ENCODE measurements at regions not wholly inside any gene's neighbourhood (a gene's known extent, or its start where the extent isn't known, plus 50 kb on each side); places are given as distances from the start of the nearest gene placed in this dataset.

DNA sequence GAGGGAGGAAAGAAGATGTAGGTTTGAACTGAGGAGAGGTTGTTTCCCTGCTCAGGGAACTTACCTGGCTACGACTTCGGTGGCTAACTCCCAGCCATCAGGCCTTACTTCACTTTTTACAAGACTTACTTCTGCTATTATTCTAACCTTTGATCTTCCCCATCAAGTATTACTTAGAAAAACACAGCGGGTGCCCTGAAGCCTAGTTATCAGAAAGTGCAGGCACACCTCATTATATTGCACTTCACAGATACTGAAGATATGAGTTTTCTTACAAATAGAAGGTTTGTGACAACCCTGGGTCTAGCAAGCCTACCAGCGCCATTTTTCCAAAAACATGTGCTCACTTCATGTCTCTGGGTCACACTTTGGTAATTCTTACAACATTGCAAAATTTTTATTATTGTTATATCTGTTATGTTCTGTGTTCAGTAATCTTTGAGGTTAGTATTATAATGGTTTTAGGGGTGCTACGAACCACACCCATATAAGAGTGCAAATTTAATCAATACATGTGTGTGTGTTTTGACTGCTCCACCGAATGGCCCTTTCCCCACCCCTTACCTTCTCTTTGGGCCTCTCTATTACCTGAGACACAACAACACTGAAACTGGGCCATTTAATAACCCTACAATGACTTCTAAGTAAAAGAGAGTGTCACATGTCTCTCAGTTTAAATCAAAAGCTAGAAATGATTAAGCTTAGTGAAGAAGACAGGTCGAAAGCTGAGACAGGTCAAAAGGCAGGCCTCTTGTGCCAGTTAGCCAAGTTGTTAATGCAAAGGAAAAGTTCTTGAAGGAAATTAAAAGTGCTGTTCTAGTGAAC is 2102.7 kb upstream of the WWC1 start:
- Mint-ChIP-seq H3K4me3 (no peak overlapping the region), H3K36me3 (no peaks in the 10 kb centered on the region)
- DNase-seq, result no peak

DNA sequence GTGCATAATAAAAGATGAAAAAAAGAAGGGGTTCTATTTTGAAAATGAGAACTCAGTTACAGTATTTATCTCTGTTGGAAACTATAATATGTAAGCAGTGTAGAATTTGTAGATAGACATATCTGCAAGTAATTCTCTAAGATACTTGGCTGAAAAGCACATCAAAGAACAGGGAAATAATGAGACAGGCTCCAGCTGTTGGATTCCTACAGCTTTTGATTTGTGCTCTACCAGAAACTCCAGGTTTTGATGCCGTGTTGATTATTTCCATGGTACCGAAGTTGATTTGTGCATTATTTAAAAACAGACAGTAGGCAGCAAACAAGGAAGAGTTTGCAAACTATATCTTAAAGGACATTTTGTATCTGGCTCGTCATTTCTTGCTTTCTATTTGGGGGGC is 2098.7 kb upstream of the WWC1 start:
- Mint-ChIP-seq H3K4me1 (no peaks in the 10 kb centered on the region), H3K36me3 (no peaks in the 10 kb centered on the region), H3K4me3 (no peak overlapping the region), H3K27me3 (no peaks in the 10 kb centered on the region), H3K27ac (no peak overlapping the region), H3K9me3 (no peaks in the 10 kb centered on the region)
- DNase-seq, result no peak

More for the DNA sequence above, 2102.7 kb upstream of the WWC1 start:
- Mint-ChIP-seq H3K9me3 (peaks cover 4% of the 10 kb centered on the region), H3K27ac (no peak overlapping the region), H3K4me1 (no peaks in the 10 kb centered on the region), H3K27me3 (no peaks in the 10 kb centered on the region)

DNA sequence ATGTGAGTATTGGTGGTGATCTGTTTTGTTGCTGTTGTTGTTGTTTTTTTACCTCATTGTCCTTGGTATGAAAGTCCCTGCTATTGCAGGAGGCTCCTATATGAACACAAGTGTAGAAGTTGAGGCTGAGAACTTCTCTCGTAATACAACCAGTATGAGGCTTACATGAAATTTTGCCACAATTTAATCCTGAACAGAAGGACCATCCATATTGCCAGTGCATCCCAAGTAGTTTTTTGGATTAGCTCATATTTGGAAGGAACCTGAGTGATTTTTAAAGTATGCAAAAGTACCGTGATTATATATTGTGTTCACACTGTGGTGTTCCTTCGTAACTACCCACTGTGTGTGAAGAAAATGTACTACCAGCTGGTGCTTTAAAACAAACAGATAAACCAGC is 2095.5 kb upstream of the WWC1 start:
- Mint-ChIP-seq H3K27ac (no peak overlapping the region), H3K36me3 (no peaks in the 10 kb centered on the region), H3K4me1 (no peaks in the 10 kb centered on the region), H3K27me3 (no peaks in the 10 kb centered on the region), H3K9me3 (no peaks in the 10 kb centered on the region), H3K4me3 (no peak overlapping the region)
- DNase-seq, result no peak

DNA sequence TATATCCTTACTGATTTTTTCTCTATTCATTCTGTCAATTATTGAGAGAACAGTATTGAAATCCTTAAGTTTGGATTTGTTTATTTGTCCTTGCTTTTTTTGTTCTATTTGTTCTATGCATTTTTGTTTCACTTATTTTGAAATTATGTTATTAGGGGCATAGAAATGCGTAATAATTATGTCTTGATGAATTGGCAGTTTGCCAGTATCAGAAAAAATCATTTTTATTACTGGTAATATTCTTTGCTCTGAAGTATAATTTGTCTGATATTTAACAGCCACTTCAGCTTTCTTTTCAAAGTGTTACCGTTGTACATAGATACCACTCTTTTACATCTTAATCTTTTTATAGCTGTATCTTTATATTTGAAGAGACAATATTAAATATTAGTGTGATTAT is 2090.9 kb upstream of the WWC1 start:
- Mint-ChIP-seq H3K27me3 (no peaks in the 10 kb centered on the region), H3K36me3 (no peaks in the 10 kb centered on the region), H3K4me1 (no peaks in the 10 kb centered on the region), H3K9me3 (peaks cover 1% of the 10 kb centered on the region), H3K4me3 (no peak overlapping the region), H3K27ac (no peak overlapping the region)
- no peak for DNase-seq

DNA sequence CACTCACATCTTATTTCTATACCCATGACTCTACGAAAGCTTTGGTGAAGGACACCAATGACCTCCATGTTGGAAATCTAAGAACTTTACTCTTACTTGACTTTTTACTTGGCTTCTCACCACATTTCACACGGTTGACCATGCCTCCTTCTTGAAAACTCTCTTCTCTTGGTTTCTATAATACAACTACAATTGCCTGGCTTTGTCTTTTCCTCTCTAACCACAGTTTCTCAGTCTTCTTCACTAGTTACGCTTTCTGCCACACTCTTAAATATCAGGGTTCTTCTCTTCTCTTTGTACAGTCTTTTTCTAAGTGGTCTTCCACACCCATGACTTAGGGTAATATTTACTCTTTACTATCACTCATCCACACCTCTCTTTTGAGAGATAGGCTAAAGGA is 2079.8 kb upstream of the WWC1 start:
- no peak overlapping the region for H3K4me3 Mint-ChIP-seq
- H3K4me1 Mint-ChIP-seq, result no peaks in the 10 kb centered on the region
- no peak overlapping the region for H3K27ac Mint-ChIP-seq
- no peak for DNase-seq
- H3K27me3 Mint-ChIP-seq, result no peaks in the 10 kb centered on the region
- H3K36me3 Mint-ChIP-seq, result no peaks in the 10 kb centered on the region
- peaks cover 6% of the 10 kb centered on the region for H3K9me3 Mint-ChIP-seq

DNA sequence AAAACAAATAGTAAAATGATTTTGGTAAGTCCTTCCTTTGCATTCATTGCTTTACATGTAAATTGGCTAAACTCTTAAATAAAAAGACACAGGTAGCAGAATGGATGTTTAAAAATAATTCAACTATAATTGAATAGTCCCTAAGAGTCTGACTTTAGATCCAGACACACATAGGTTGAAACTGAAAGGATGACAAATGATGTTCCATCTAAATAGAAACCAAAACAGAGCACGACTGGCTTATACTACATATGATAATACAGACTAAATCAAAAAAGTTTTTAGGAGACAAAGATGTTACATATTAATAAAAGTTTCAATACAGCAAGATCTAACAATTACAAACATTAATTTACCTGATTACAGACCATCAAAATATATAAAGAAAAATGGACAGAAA is 2055.1 kb upstream of the WWC1 start:
- Mint-ChIP-seq H3K9me3 (peaks cover 15% of the 10 kb centered on the region), H3K4me3 (no peak overlapping the region), H3K4me1 (no peaks in the 10 kb centered on the region), H3K36me3 (no peaks in the 10 kb centered on the region), H3K27ac (no peak overlapping the region), H3K27me3 (no peaks in the 10 kb centered on the region)
- DNase-seq, result no peak

DNA sequence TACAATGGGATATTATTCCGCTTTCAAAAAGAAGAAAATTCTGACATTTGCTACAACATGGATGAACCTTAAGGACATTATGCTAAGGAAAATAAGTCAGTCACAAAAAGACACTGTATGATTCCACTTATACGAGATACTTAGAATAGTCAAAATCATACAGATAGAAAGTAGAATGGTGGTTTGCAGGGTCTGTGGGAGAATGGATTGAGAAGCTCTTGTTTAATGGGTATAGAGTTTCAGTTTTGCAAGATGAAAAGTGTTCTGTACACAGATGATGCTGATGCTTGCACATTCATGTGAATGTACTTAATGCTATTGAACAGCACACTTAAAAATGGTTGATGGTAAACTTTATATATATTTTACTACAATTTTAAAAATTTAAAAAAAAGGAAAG is 2050.7 kb upstream of the WWC1 start:
- Mint-ChIP-seq H3K36me3 (no peaks in the 10 kb centered on the region), H3K9me3 (peaks cover 5% of the 10 kb centered on the region), H3K27me3 (no peaks in the 10 kb centered on the region), H3K4me1 (no peaks in the 10 kb centered on the region), H3K27ac (no peak overlapping the region), H3K4me3 (no peak overlapping the region)
- no peak for DNase-seq

DNA sequence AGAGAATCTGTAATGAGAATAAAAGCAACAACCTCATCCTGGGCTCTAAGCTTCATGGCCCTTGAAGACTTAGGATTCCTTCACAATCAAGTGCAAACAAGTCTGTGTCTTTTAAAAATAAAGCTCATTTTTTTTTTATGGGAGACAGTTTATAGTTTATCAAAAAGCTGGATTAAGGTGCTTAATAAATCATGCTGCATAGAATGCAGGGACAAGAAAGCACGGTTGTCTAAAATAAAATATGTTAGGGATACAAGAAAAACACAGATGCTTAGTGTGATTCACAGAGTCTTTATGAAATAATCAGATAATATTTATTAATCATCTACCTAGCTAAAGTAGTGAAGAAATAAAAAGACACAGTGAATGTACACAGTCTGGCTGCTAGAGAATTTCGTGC is 2045.9 kb upstream of the WWC1 start:
- Mint-ChIP-seq H3K27me3 (no peaks in the 10 kb centered on the region), H3K9me3 (no peaks in the 10 kb centered on the region), H3K4me1 (no peaks in the 10 kb centered on the region), H3K4me3 (no peak overlapping the region), H3K27ac (no peak overlapping the region), H3K36me3 (no peaks in the 10 kb centered on the region)
- DNase-seq, result no peak

DNA sequence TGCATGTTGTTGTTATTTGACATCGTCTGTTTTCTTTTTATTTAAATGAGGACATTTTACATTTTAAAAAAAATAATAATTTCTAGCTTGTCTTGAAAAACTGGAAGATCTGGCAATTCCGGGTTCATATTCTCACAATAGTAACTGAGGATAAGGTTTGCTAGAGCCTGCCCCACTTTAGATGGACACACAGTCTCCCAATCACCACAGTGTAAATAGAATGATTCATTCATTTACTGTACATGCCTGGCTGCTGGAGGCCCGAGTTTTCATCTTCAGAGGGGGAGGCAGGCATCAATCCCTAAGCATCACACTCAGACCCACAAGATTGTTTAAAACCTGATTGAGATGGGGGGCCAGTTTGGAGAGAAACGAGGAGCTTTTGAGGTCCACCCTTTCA is 2039.7 kb upstream of the WWC1 start:
- no peaks in the 10 kb centered on the region for H3K27me3 Mint-ChIP-seq
- DNase-seq, result no peak
- no peaks in the 10 kb centered on the region for H3K4me1 Mint-ChIP-seq
- no peak overlapping the region for H3K4me3 Mint-ChIP-seq
- H3K36me3 Mint-ChIP-seq, result no peaks in the 10 kb centered on the region
- H3K9me3 Mint-ChIP-seq, result peaks cover 2% of the 10 kb centered on the region
- H3K27ac Mint-ChIP-seq, result no peak overlapping the region

DNA sequence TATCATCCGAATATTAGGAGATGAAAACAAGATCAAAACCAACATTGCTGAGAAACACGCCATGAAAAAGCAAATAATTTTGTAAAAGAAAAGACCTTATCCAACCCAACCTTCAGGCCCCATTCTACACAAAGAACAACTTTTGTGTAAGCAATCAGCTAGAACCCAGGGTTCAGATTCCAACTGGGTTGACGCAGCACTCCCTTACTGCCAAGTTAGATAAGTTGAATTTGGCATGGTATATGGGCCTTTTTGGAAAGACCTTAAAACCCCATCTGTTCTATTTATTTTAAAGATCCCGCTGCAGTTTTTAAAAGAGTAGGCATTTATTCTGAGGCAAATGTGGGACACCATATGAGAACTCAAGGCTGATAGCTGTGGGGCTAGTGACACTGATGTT is 2033.8 kb upstream of the WWC1 start:
- H3K27ac Mint-ChIP-seq, result no peak overlapping the region
- no peaks in the 10 kb centered on the region for H3K36me3 Mint-ChIP-seq
- no peak overlapping the region for H3K4me3 Mint-ChIP-seq
- H3K4me1 Mint-ChIP-seq, result no peaks in the 10 kb centered on the region
- no peak for DNase-seq
- H3K27me3 Mint-ChIP-seq, result no peaks in the 10 kb centered on the region
- peaks cover 12% of the 10 kb centered on the region for H3K9me3 Mint-ChIP-seq

DNA sequence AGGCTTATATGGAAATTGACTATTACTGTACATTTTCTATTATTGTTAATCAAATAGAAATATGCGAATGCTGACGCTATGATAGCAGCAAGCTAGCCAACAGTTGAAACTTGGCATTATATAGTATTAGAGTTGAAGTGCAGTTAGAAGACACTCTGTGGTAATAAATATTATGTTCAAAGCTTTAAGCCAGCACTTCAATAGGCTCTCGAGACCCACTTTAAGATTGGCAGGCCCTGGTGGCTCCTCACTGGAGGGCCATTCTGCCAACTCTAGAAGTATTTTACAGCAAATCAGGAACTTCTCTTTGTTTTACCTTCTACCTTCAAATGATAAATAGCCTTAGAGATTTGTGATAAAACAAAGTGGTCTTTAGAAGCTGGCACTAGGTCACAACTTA is 2029.0 kb upstream of the WWC1 start:
- Mint-ChIP-seq H3K27ac (no peak overlapping the region), H3K36me3 (no peaks in the 10 kb centered on the region), H3K27me3 (no peaks in the 10 kb centered on the region), H3K4me1 (no peaks in the 10 kb centered on the region), H3K9me3 (peaks cover 10% of the 10 kb centered on the region), H3K4me3 (no peak overlapping the region)
- no peak for DNase-seq

DNA sequence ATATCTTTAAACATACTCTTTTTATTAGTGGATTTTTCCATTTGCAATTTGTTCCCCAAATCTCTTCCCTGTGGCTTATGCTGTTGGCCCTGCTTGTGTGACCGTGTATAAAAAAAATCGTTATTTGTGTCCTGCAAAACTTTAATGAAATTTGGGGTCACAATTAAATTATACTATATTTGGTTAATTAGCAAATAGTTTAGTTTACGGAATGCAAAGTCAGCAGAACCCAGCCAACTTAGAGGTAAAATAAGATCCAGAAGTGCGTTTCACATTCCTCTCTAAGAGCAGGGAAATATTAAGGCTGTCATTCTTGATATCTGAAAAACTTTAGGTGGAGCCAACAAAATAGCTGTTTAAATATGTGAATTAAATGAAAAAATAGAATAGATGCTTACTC is 2023.5 kb upstream of the WWC1 start:
- no peak overlapping the region for H3K27ac Mint-ChIP-seq
- no peaks in the 10 kb centered on the region for H3K36me3 Mint-ChIP-seq
- no peaks in the 10 kb centered on the region for H3K27me3 Mint-ChIP-seq
- H3K4me3 Mint-ChIP-seq, result no peak overlapping the region
- H3K9me3 Mint-ChIP-seq, result peaks cover 5% of the 10 kb centered on the region
- DNase-seq, result no peak
- no peaks in the 10 kb centered on the region for H3K4me1 Mint-ChIP-seq

DNA sequence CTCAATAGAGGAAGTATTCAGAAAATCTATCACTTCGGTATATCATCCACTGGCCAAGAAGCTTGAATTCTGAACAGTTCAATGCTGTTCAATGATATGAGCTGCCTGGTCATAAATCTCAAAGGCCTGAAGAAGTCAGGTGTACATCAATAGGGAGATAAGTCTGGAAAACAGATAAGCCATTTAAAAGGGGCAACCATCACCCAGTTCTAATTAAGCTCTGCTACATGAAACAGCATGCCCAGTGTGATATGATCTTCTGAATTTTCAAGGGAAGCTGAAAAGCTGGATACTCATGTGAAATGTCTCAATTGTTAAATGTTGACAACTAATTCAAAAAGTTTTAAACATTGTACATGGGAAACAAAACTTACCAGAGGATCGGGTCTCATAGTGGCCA is 2020.7 kb upstream of the WWC1 start:
- Mint-ChIP-seq H3K4me3 (no peak overlapping the region), H3K36me3 (no peaks in the 10 kb centered on the region), H3K4me1 (no peaks in the 10 kb centered on the region), H3K9me3 (peaks cover 4% of the 10 kb centered on the region), H3K27ac (no peak overlapping the region), H3K27me3 (no peaks in the 10 kb centered on the region)
- DNase-seq, result no peak

DNA sequence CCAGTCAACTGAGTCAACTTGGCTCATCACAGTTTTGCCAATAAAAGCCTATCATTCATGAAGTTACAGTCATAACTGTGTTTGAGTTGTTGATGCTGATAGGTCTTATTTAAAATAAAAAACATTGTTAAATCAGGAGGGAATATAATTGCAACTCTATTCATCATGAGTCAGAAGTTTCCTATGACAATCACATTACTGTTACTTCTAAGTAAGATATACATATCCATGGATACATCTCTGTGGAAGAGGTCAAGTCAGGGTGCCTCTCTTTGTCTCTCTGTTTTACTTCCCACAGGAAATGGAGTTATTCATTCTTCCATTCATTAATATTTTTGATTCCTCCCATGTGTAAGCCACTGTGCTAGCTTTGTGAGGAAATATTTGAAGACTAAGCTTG is 2015.4 kb upstream of the WWC1 start:
- Mint-ChIP-seq H3K27ac (no peak overlapping the region), H3K9me3 (peaks cover 7% of the 10 kb centered on the region), H3K4me1 (no peaks in the 10 kb centered on the region), H3K4me3 (no peak overlapping the region), H3K27me3 (no peaks in the 10 kb centered on the region), H3K36me3 (peaks cover 1% of the 10 kb centered on the region)
- DNase-seq, result no peak

DNA sequence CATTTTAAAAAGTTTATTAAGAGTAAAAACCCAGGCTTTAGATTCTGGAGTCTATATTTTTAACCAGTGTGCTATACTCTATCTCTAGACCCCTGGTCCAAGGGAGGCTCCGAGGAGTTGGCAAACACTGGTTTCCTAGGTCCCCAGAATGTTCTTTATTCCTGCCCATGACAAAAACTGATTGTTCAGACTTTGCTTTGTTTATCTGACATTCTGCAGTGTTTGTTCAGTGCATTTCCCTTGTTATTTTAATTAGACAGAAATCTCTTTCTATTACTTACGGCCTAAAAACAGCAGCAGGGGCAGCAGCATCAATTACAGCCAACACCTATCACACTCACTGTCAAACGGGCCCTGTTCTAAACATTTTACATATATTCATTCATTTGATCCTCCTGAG is 2011.6 kb upstream of the WWC1 start:
- H3K4me3 Mint-ChIP-seq, result no peak overlapping the region
- no peaks in the 10 kb centered on the region for H3K4me1 Mint-ChIP-seq
- DNase-seq, result no peak
- peaks cover 1% of the 10 kb centered on the region for H3K36me3 Mint-ChIP-seq
- peaks cover 10% of the 10 kb centered on the region for H3K9me3 Mint-ChIP-seq
- H3K27me3 Mint-ChIP-seq, result no peaks in the 10 kb centered on the region
- no peak overlapping the region for H3K27ac Mint-ChIP-seq

DNA sequence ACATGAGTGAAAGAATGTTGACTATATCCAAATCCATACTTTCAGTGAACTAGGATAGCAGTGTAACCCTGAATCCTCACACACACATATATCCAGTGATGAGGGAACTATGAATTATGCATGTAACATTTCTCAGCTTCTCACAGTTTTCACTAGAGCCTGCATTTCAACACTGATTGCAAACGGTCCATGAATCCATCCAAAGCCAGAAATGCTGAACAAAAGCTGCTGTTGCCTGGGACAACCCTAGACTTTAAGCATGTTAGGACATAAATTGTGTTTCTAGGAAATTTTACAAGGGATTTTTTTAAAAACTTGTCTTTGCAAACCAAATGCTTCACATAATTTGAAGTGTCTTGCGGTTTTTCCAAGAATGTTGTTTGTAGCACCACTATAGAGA is 2010.0 kb upstream of the WWC1 start:
- H3K4me1 Mint-ChIP-seq, result no peaks in the 10 kb centered on the region
- no peak overlapping the region for H3K4me3 Mint-ChIP-seq
- no peak overlapping the region for H3K27ac Mint-ChIP-seq
- H3K36me3 Mint-ChIP-seq, result peaks cover 1% of the 10 kb centered on the region
- no peaks in the 10 kb centered on the region for H3K27me3 Mint-ChIP-seq
- peaks cover 8% of the 10 kb centered on the region for H3K9me3 Mint-ChIP-seq
- no peak for DNase-seq

All from activated naive CD8-positive, alpha-beta T cell treated with anti-CD3 and anti-CD28 coated beads for 36 hours (primary cell).